Mesendoderm (in vitro differentiated cells): ENCODE measurements at regions not wholly inside any gene's neighbourhood (a gene's known extent, or its start where the extent isn't known, plus 50 kb on each side); places are given as distances from the start of the nearest gene placed in this dataset.

Source experiments
- DNase-seq: peaks from one replicate; pipeline ENCODE4 v3.0.0; 2013
- H2AK5ac ChIP-seq: 2 replicates; pipeline ENCODE4 v1.6.1; 2013; ENCODE audit warnings: low read length, inconsistent platforms
- H2BK120ac ChIP-seq: 2 replicates; pipeline ENCODE4 v1.6.1; 2013; ENCODE audit warnings: low read depth, mild to moderate bottlenecking, low read length, moderate library complexity, mixed read lengths
- H2BK15ac ChIP-seq: replicated peaks from 2 replicates; pipeline ENCODE4 v1.6.1; 2013; ENCODE audit warnings: low read depth, mild to moderate bottlenecking, moderate library complexity
- H2BK5ac ChIP-seq: 2 replicates; pipeline ENCODE4 v1.6.1; 2013; ENCODE audit warnings: low read length, inconsistent platforms
- H3K18ac ChIP-seq: 2 replicates; pipeline ENCODE4 v1.6.1; 2013; ENCODE audit warnings: mild to moderate bottlenecking, low read length, mixed read lengths
- H3K23ac ChIP-seq: one replicate; pipeline ENCODE4 v1.6.1; 2013; ENCODE audit warnings: low read length
- H3K27ac ChIP-seq: 2 replicates; pipeline ENCODE4 v1.5.1; 2013; ENCODE audit warnings: low read depth, mild to moderate bottlenecking, inconsistent platforms, low read length, moderate library complexity
- H3K27me3 ChIP-seq: 2 replicates; pipeline ENCODE4 v1.6.1; 2013; ENCODE audit warnings: low read length, control low read depth, mild to moderate bottlenecking, inconsistent platforms; ENCODE audit not compliant: insufficient read depth, poor library complexity
- H3K36me3 ChIP-seq: 2 replicates; pipeline ENCODE4 v1.6.1; 2013; ENCODE audit warnings: low read length, inconsistent platforms; ENCODE audit not compliant: control insufficient read depth, insufficient read depth
- H3K4ac ChIP-seq: one replicate; pipeline ENCODE4 v1.6.1; 2013; ENCODE audit warnings: low read depth, mild to moderate bottlenecking, low read length, moderate library complexity
- H3K4me1 ChIP-seq: 2 replicates; pipeline ENCODE4 v1.6.1; 2013; ENCODE audit warnings: low read depth, low read length, inconsistent platforms; ENCODE audit not compliant: control insufficient read depth
- H3K4me2 ChIP-seq: 2 replicates; pipeline ENCODE4 v1.6.1; 2013; ENCODE audit warnings: low read length
- H3K4me3 ChIP-seq: 2 replicates; pipeline ENCODE4 v1.5.1; 2013; ENCODE audit warnings: mild to moderate bottlenecking, low read length
- H3K56ac ChIP-seq: one replicate; pipeline ENCODE4 v1.6.1; 2013; ENCODE audit warnings: low read length
- H3K79me1 ChIP-seq: 2 replicates; pipeline ENCODE4 v1.6.1; 2013; ENCODE audit warnings: low read length, inconsistent platforms
- H3K79me2 ChIP-seq: 2 replicates; pipeline ENCODE4 v1.6.1; 2013; ENCODE audit warnings: mild to moderate bottlenecking, low read length; ENCODE audit not compliant: control insufficient read depth, insufficient read depth
- H3K9ac ChIP-seq: 2 replicates; pipeline ENCODE4 v1.6.1; 2013; ENCODE audit warnings: low read length, inconsistent platforms
- H4K5ac ChIP-seq: one replicate; pipeline ENCODE4 v1.6.1; 2013; ENCODE audit warnings: low read length
- H4K8ac ChIP-seq: one replicate; pipeline ENCODE4 v1.6.1; 2013; ENCODE audit warnings: low read depth, mild to moderate bottlenecking, control low read depth, low read length, moderate library complexity
- WGBS: extraction: QIAGEN DNeasy Blood & Tissue Kit; methylation state at CpG from one replicate; pipeline ENCODE4 v1.1.7; 2013; ENCODE audit warnings: low lambda C conversion rate, missing lambda C conversion rate; ENCODE audit not compliant: insufficient coverage; ENCODE audit errors: extremely low coverage; 5-methylcytosine and 5-hydroxymethylcytosine counted together

- Histone ChIP-seq H2BK15ac (no peak overlapping the region), H3K56ac (peak overlapping the region; percentile 59), H4K5ac (no peak overlapping the region), H3K79me2 (no peaks in the 10 kb centered on the region), H3K27me3 (no peaks in the 10 kb centered on the region), H3K27ac (no peak overlapping the region), H3K4ac (no peak overlapping the region), H3K79me1 (no peaks in the 10 kb centered on the region), H3K18ac (peak overlapping the region; percentile 1), H3K4me2 (no peak overlapping the region), H3K4me1 (peaks cover 25% of the 10 kb centered on the region), H2BK5ac (peak overlapping the region; percentile 79), H3K36me3 (no peaks in the 10 kb centered on the region), H3K9ac (no peak overlapping the region), H2BK120ac (no peak overlapping the region), H2AK5ac (no peak overlapping the region), H3K4me3 (no peak overlapping the region), H4K8ac (no peak overlapping the region), H3K23ac (no peak overlapping the region)
- WGBS, result no CpG with 5 or more reads among the region's 2 CpGs
- no peak for DNase-seq
Measured at GRCh38 chr20:60697252-60697651, 554.8 kb upstream of the CDH4 start.

- Histone ChIP-seq H3K56ac (no peak overlapping the region), H3K4me2 (no peak overlapping the region), H4K8ac (no peak overlapping the region), H2AK5ac (no peak overlapping the region), H3K27me3 (no peaks in the 10 kb centered on the region), H3K79me2 (no peaks in the 10 kb centered on the region), H2BK120ac (no peak overlapping the region), H4K5ac (no peak overlapping the region), H3K27ac (no peak overlapping the region), H3K79me1 (no peaks in the 10 kb centered on the region), H3K4ac (peak overlapping the region; percentile 70), H3K4me3 (no peak overlapping the region), H3K9ac (no peak overlapping the region), H2BK15ac (no peak overlapping the region), H3K4me1 (peaks cover 6% of the 10 kb centered on the region), H3K18ac (no peak overlapping the region), H3K23ac (no peak overlapping the region), H2BK5ac (no peak overlapping the region), H3K36me3 (no peaks in the 10 kb centered on the region)
- no CpG with 5 or more reads among the region's 2 CpGs for WGBS
- DNase-seq, result no peak
Measured at GRCh38 chr20:60700728-60701127, 551.3 kb upstream of the CDH4 start.

GRCh38 chr20:60704147-60704546 lies 547.9 kb upstream of the CDH4 start:
- Histone ChIP-seq H2BK5ac (no peak overlapping the region), H2BK120ac (no peak overlapping the region), H4K5ac (no peak overlapping the region), H3K27ac (no peak overlapping the region), H3K4me3 (no peak overlapping the region), H3K9ac (no peak overlapping the region), H4K8ac (no peak overlapping the region), H2AK5ac (no peak overlapping the region), H3K4ac (no peak overlapping the region), H3K18ac (no peak overlapping the region), H3K23ac (no peak overlapping the region), H3K4me1 (no peaks in the 10 kb centered on the region), H3K4me2 (no peak overlapping the region), H3K36me3 (no peaks in the 10 kb centered on the region), H3K79me1 (no peaks in the 10 kb centered on the region), H3K79me2 (no peaks in the 10 kb centered on the region), H3K27me3 (no peaks in the 10 kb centered on the region), H3K56ac (no peak overlapping the region), H2BK15ac (no peak overlapping the region)
- no CpG with 5 or more reads among the region's 2 CpGs for WGBS
- no peak for DNase-seq

- Histone ChIP-seq H3K36me3 (no peaks in the 10 kb centered on the region), H2BK15ac (no peak overlapping the region), H2AK5ac (no peak overlapping the region), H2BK5ac (no peak overlapping the region), H3K4me3 (no peak overlapping the region), H3K4me2 (no peak overlapping the region), H3K4ac (no peak overlapping the region), H3K27ac (no peak overlapping the region), H3K79me1 (no peaks in the 10 kb centered on the region), H3K27me3 (no peaks in the 10 kb centered on the region), H3K4me1 (no peaks in the 10 kb centered on the region), H4K5ac (no peak overlapping the region), H4K8ac (no peak overlapping the region), H3K79me2 (no peaks in the 10 kb centered on the region), H3K9ac (no peak overlapping the region), H3K56ac (no peak overlapping the region), H2BK120ac (no peak overlapping the region), H3K23ac (no peak overlapping the region), H3K18ac (no peak overlapping the region)
- no CpG with 5 or more reads among the region's 2 CpGs for WGBS
- DNase-seq, result no peak
Measured at GRCh38 chr20:60713396-60713795, 538.7 kb upstream of the CDH4 start.

- peak overlapping the region; percentile 19 for H3K56ac ChIP-seq
- H3K27me3 ChIP-seq, result no peaks in the 10 kb centered on the region
- no peak overlapping the region for H2BK120ac ChIP-seq
- no peak overlapping the region for H4K5ac ChIP-seq
- H3K4me3 ChIP-seq, result no peak overlapping the region
- no peak overlapping the region for H3K23ac ChIP-seq
- H3K36me3 ChIP-seq, result no peaks in the 10 kb centered on the region
- H3K27ac ChIP-seq, result no peak overlapping the region
- H4K8ac ChIP-seq, result no peak overlapping the region
- H3K18ac ChIP-seq, result no peak overlapping the region
- no peak overlapping the region for H2BK15ac ChIP-seq
- H3K4me2 ChIP-seq, result no peak overlapping the region
- WGBS, result no CpG with 5 or more reads among the region's 9 CpGs
- no peak overlapping the region for H3K4ac ChIP-seq
- no peak overlapping the region for H2AK5ac ChIP-seq
- H2BK5ac ChIP-seq, result no peak overlapping the region
- H3K79me2 ChIP-seq, result no peaks in the 10 kb centered on the region
- H3K79me1 ChIP-seq, result no peaks in the 10 kb centered on the region
- no peak overlapping the region for H3K9ac ChIP-seq
- H3K4me1 ChIP-seq, result peaks cover 3% of the 10 kb centered on the region
- peak; percentile 50 for DNase-seq
Measured at GRCh38 chr20:60715172-60715571, 536.9 kb upstream of the CDH4 start.

- no CpG with 5 or more reads among the region's 11 CpGs for WGBS
- peak overlapping the region; percentile 37 for H3K4ac ChIP-seq
- H2BK15ac ChIP-seq, result no peak overlapping the region
- peak overlapping the region; percentile 57 for H3K56ac ChIP-seq
- no peak overlapping the region for H3K9ac ChIP-seq
- no peaks in the 10 kb centered on the region for H3K36me3 ChIP-seq
- no peak overlapping the region for H2BK5ac ChIP-seq
- no peak overlapping the region for H3K27ac ChIP-seq
- no peak overlapping the region for H2BK120ac ChIP-seq
- DNase-seq, result peak; percentile 68
- no peak overlapping the region for H4K8ac ChIP-seq
- H3K79me2 ChIP-seq, result no peaks in the 10 kb centered on the region
- H3K4me3 ChIP-seq, result no peak overlapping the region
- no peaks in the 10 kb centered on the region for H3K27me3 ChIP-seq
- H4K5ac ChIP-seq, result no peak overlapping the region
- H2AK5ac ChIP-seq, result no peak overlapping the region
- no peak overlapping the region for H3K23ac ChIP-seq
- peaks cover 3% of the 10 kb centered on the region for H3K4me1 ChIP-seq
- no peaks in the 10 kb centered on the region for H3K79me1 ChIP-seq
- no peak overlapping the region for H3K18ac ChIP-seq
- H3K4me2 ChIP-seq, result no peak overlapping the region
Measured at GRCh38 chr20:60718743-60719480, 533.1 kb upstream of the CDH4 start.
